ENCODE measurements at regions not wholly inside any gene's neighbourhood (a gene's known extent, or its start where the extent isn't known, plus 50 kb on each side); places are given as distances from the start of the nearest gene placed in this dataset.
"Not testable (repeated sequence)": the region's sequence is repeated elsewhere in the genome, so short reads cannot be mapped to it uniquely, and the experiment has no call there.

DNA sequence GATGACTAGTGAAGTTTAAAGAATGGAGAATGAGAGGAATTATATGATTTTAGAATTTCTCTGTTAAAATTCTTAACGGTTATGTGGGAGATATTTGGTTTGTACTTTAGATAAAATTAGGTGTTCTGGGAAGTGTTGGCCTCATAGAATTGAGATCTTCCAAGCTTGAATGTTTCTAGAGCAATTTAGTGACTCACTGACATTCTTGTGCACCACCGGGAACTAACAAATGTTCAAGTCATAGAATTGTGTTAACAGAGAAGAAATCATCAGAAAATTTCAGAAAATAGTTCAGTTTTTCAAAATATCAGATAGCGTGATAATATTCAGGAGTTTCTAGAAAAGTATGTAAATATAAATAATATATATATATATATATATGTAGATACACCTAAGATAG lies 67.9 kb upstream of the BMP5 start:
- POLR2A ChIA-PET = no interaction called here
- H3K4me3 Mint-ChIP-seq = no peak overlapping the region
- WGBS (ENCODE audit: insufficient coverage) = 50% methylated on average over 1 of the region's 3 CpGs
- H3K36me3 Mint-ChIP-seq = no peaks in the 10 kb centered on the region
- Histone ChIP-seq H3K4me1 (ENCODE audit: control insufficient read depth in 1 of 2, extremely low read depth in 1 of 2, insufficient read depth in 2 of 2, low read length in 2 of 2) (no peaks in the 10 kb centered on the region), H3K36me3 (ENCODE audit: control insufficient read depth in 2 of 2, extremely low read depth in 1 of 2, insufficient read depth in 1 of 2, low read length in 1 of 2) (no peaks in the 10 kb centered on the region), H3K27ac (ENCODE audit: low read length) (no peak overlapping the region), H3K4me3 (ENCODE audit: control insufficient read depth in 1 of 2, extremely low read depth in 1 of 2, low read length in 1 of 2) (no peak overlapping the region), H3K9me3 (no peaks in the 10 kb centered on the region), H3K27me3 (replicated peaks in 1 of 2; ENCODE audit: control insufficient read depth in 2 of 2, extremely low read depth in 1 of 2, insufficient read depth in 2 of 2, low read length in 1 of 2) (no peaks in the 10 kb centered on the region)
- H3K9me3 Mint-ChIP-seq = peaks cover 8 to 16% (median 9%) of the 10 kb centered on the region in 3 donors
- no peaks in the 10 kb centered on the region for H3K27me3 Mint-ChIP-seq
- no peak for ATAC-seq (replicated peaks in 1 of 4)
- H3K27ac Mint-ChIP-seq = no peak overlapping the region
- no peaks in the 10 kb centered on the region for H3K4me1 Mint-ChIP-seq
- no peak for DNase-seq
- CTCF ChIA-PET = interaction anchor here in 1 of 2 donors (0.7 kb wide), 1 partner anchor 1736 kb away, joined by 3 read pairs; no protein-coding TSS in a partner anchor

GRCh38 chr6:55941702-55942101 lies 66.3 kb upstream of the BMP5 start:
- no peaks in the 10 kb centered on the region for H3K9me3 ChIP-seq
- no peak overlapping the region for H3K27ac Mint-ChIP-seq
- CTCF ChIA-PET = no interaction called here
- peaks cover 5 to 16% (median 15%) of the 10 kb centered on the region in 3 donors for H3K9me3 Mint-ChIP-seq
- H3K27me3 ChIP-seq (replicated peaks in 1 of 2; ENCODE audit: control insufficient read depth in 2 of 2, extremely low read depth in 1 of 2, insufficient read depth in 2 of 2, low read length in 1 of 2) = no peaks in the 10 kb centered on the region
- no peaks in the 10 kb centered on the region for H3K4me1 Mint-ChIP-seq
- no peaks in the 10 kb centered on the region for H3K27me3 Mint-ChIP-seq
- DNase-seq (no peak), ATAC-seq (replicated peaks in 1 of 4) (no peak)
- no peaks in the 10 kb centered on the region for H3K4me1 ChIP-seq (ENCODE audit: control insufficient read depth in 1 of 2, extremely low read depth in 1 of 2, insufficient read depth in 2 of 2, low read length in 2 of 2)
- H3K36me3 ChIP-seq (ENCODE audit: control insufficient read depth in 2 of 2, extremely low read depth in 1 of 2, insufficient read depth in 1 of 2, low read length in 1 of 2) = no peaks in the 10 kb centered on the region
- POLR2A ChIA-PET = no interaction called here
- H3K27ac ChIP-seq (ENCODE audit: low read length) = no peak overlapping the region
- no CpG with 5 or more reads among the region's 2 CpGs for WGBS (ENCODE audit: insufficient coverage)
- H3K36me3 Mint-ChIP-seq = no peaks in the 10 kb centered on the region
- H3K4me3 Mint-ChIP-seq = no peak overlapping the region
- H3K4me3 ChIP-seq (ENCODE audit: control insufficient read depth in 1 of 2, extremely low read depth in 1 of 2, low read length in 1 of 2) = no peak overlapping the region

- DNase-seq (no peak), ATAC-seq (replicated peaks in 1 of 4) (no peak)
- Mint-ChIP-seq H3K4me1 (no peaks in the 10 kb centered on the region), H3K9me3 (peaks cover 13 to 26% (median 18%) of the 10 kb centered on the region in 3 donors), H3K27ac (no peak overlapping the region), H3K27me3 (no peaks in the 10 kb centered on the region), H3K4me3 (no peak overlapping the region), H3K36me3 (no peaks in the 10 kb centered on the region)
- no peaks in the 10 kb centered on the region for H3K36me3 ChIP-seq (ENCODE audit: control insufficient read depth in 2 of 2, extremely low read depth in 1 of 2, insufficient read depth in 1 of 2, low read length in 1 of 2)
- H3K4me1 ChIP-seq (ENCODE audit: control insufficient read depth in 1 of 2, extremely low read depth in 1 of 2, insufficient read depth in 2 of 2, low read length in 2 of 2) = no peaks in the 10 kb centered on the region
- WGBS (ENCODE audit: insufficient coverage) = no CpG with 5 or more reads among the region's 4 CpGs
- H3K4me3 ChIP-seq (ENCODE audit: control insufficient read depth in 1 of 2, extremely low read depth in 1 of 2, low read length in 1 of 2) = no peak overlapping the region
- H3K27me3 ChIP-seq (replicated peaks in 1 of 2; ENCODE audit: control insufficient read depth in 2 of 2, extremely low read depth in 1 of 2, insufficient read depth in 2 of 2, low read length in 1 of 2) = no peaks in the 10 kb centered on the region
- H3K27ac ChIP-seq (ENCODE audit: low read length) = no peak overlapping the region
- POLR2A ChIA-PET = no interaction called here
- no peaks in the 10 kb centered on the region for H3K9me3 ChIP-seq
- CTCF ChIA-PET = no interaction called here
Observed at GRCh38 chr6:55937951-55938690, 62.7 kb upstream of the BMP5 start.

DNA sequence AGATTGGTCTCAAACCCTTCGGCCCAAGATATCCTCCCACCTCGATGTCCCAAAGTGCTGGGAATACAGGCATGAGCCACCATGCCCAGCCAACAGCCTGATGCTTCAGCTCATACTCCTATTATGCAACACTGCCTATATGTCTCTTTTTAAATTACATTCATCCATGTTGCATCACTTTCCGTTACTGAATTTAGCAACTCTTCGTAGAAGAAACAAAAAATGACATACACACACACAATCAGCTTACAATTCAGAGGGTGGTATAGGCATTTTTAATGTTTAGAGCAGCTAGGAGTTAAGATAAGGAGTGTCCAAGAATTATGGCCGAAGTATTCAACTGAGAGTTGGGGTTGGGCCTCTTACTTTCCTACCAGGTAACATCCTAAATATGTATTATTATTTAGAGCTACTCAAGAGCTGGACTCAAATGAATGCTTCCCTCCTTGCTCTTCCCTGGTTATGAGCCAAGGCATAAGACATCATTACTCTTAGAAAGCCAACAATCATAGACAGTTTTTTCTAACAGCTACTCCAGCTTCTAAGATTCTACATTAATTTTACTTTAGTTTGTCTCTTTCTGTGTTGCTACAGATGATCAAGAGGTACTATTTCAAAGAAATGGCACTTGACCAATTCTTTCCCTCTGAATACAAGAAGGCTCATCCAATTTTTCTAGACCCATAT lies 62.0 kb upstream of the BMP5 start:
- Histone ChIP-seq H3K4me1 (ENCODE audit: control insufficient read depth in 1 of 2, extremely low read depth in 1 of 2, insufficient read depth in 2 of 2, low read length in 2 of 2) (no peaks in the 10 kb centered on the region), H3K4me3 (ENCODE audit: control insufficient read depth in 1 of 2, extremely low read depth in 1 of 2, low read length in 1 of 2) (no peak overlapping the region), H3K27me3 (replicated peaks in 1 of 2; ENCODE audit: control insufficient read depth in 2 of 2, extremely low read depth in 1 of 2, insufficient read depth in 2 of 2, low read length in 1 of 2) (no peaks in the 10 kb centered on the region), H3K9me3 (no peaks in the 10 kb centered on the region), H3K27ac (ENCODE audit: low read length) (no peak overlapping the region), H3K36me3 (ENCODE audit: control insufficient read depth in 2 of 2, extremely low read depth in 1 of 2, insufficient read depth in 1 of 2, low read length in 1 of 2) (no peaks in the 10 kb centered on the region)
- Mint-ChIP-seq H3K27me3 (no peaks in the 10 kb centered on the region), H3K27ac (no peak overlapping the region), H3K4me3 (no peak overlapping the region), H3K36me3 (no peaks in the 10 kb centered on the region), H3K9me3 (peaks cover 13 to 26% (median 18%) of the 10 kb centered on the region in 3 donors), H3K4me1 (no peaks in the 10 kb centered on the region)
- ATAC-seq (replicated peaks in 1 of 4) (no peak), DNase-seq (no peak)
- POLR2A ChIA-PET = no interaction called here
- CTCF ChIA-PET = no interaction called here
- 64% methylated on average over 2 of the region's 5 CpGs for WGBS (ENCODE audit: insufficient coverage)

- H3K36me3 Mint-ChIP-seq = no peaks in the 10 kb centered on the region
- peaks cover 13 to 30% (median 29%) of the 10 kb centered on the region in 3 donors for H3K9me3 Mint-ChIP-seq
- H3K4me3 Mint-ChIP-seq = no peak overlapping the region
- ChIA-PET POLR2A (no interaction called here), CTCF (no interaction called here)
- H3K4me1 ChIP-seq (ENCODE audit: control insufficient read depth in 1 of 2, extremely low read depth in 1 of 2, insufficient read depth in 2 of 2, low read length in 2 of 2) = no peaks in the 10 kb centered on the region
- H3K9me3 ChIP-seq = no peaks in the 10 kb centered on the region
- H3K27me3 Mint-ChIP-seq = no peaks in the 10 kb centered on the region
- no CpG with 5 or more reads among the region's 3 CpGs for WGBS (ENCODE audit: insufficient coverage)
- H3K4me3 ChIP-seq (ENCODE audit: control insufficient read depth in 1 of 2, extremely low read depth in 1 of 2, low read length in 1 of 2) = no peak overlapping the region
- H3K27ac ChIP-seq (ENCODE audit: low read length) = no peak overlapping the region
- no peaks in the 10 kb centered on the region for H3K4me1 Mint-ChIP-seq
- H3K27ac Mint-ChIP-seq = no peak overlapping the region
- DNase-seq (no peak), ATAC-seq (replicated peaks in 1 of 4) (no peak)
- no peaks in the 10 kb centered on the region for H3K36me3 ChIP-seq (ENCODE audit: control insufficient read depth in 2 of 2, extremely low read depth in 1 of 2, insufficient read depth in 1 of 2, low read length in 1 of 2)
- H3K27me3 ChIP-seq (replicated peaks in 1 of 2; ENCODE audit: control insufficient read depth in 2 of 2, extremely low read depth in 1 of 2, insufficient read depth in 2 of 2, low read length in 1 of 2) = no peaks in the 10 kb centered on the region
Observed at GRCh38 chr6:55931101-55931500, 55.7 kb upstream of the BMP5 start.

DNA sequence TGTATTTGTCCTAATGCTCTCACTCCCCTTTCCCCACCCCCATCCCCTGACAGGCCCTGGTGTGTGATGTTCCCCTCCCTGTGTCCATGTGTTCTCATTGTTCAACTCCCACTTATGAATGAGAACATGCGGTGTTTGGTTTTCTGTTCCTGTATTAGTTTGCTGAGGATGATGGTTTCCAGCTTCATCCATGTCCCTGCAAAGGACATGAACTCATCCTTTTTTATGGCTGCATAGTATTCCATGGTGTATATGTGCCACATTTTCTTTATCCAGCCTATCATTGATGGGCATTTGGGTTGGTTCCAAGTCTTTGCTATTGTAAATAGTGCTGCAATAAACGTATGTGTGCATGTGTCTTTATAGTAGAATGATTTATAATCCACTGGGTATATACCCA lies 52.3 kb upstream of the BMP5 start:
- H3K4me3 ChIP-seq (ENCODE audit: control insufficient read depth in 1 of 2, extremely low read depth in 1 of 2, low read length in 1 of 2); H3K27me3 ChIP-seq (replicated peaks in 1 of 2; ENCODE audit: control insufficient read depth in 2 of 2, extremely low read depth in 1 of 2, insufficient read depth in 2 of 2, low read length in 1 of 2); H3K4me1 ChIP-seq (ENCODE audit: control insufficient read depth in 1 of 2, extremely low read depth in 1 of 2, insufficient read depth in 2 of 2, low read length in 2 of 2); H3K27ac ChIP-seq (ENCODE audit: low read length); DNase-seq; H3K4me1 Mint-ChIP-seq; H3K36me3 ChIP-seq (ENCODE audit: control insufficient read depth in 2 of 2, extremely low read depth in 1 of 2, insufficient read depth in 1 of 2, low read length in 1 of 2); H3K27me3 Mint-ChIP-seq; POLR2A ChIA-PET; H3K9me3 ChIP-seq; ATAC-seq (replicated peaks in 1 of 4); H3K36me3 Mint-ChIP-seq; H3K27ac Mint-ChIP-seq; CTCF ChIA-PET; H3K4me3 Mint-ChIP-seq: not testable (repeated sequence)
- peaks cover 10 to 23% (median 14%) of the 10 kb centered on the region in 3 donors for H3K9me3 Mint-ChIP-seq
- WGBS (ENCODE audit: insufficient coverage) = no CpG with 5 or more reads among the region's 2 CpGs

Measured in T-cell (primary cell).